Neuronal stem cell (in vitro differentiated cells): ENCODE measurements at regions not wholly inside any gene's neighbourhood (a gene's known extent, or its start where the extent isn't known, plus 50 kb on each side); places are given as distances from the start of the nearest gene placed in this dataset.

ENCODE experiments used
- DNase-seq: peaks from one replicate; pipeline ENCODE4 v3.0.0-alpha.2; 2013; ENCODE audit warnings: low spot score
- H2AFZ ChIP-seq: one replicate; pipeline ENCODE4 v1.6.1; 2013; ENCODE audit warnings: mild to moderate bottlenecking, low read length, inconsistent platforms
- H2AK5ac ChIP-seq: 2 replicates; pipeline ENCODE4 v1.6.1; 2013; ENCODE audit warnings: low read depth, mild to moderate bottlenecking, inconsistent platforms, low read length, moderate library complexity, mixed read lengths
- H2BK120ac ChIP-seq: 2 replicates; pipeline ENCODE4 v1.6.1; 2013; ENCODE audit warnings: low read depth, mild to moderate bottlenecking, inconsistent platforms, low read length, moderate library complexity, mixed read lengths
- H2BK12ac ChIP-seq: one replicate; pipeline ENCODE4 v1.6.1; 2013; ENCODE audit warnings: low read length, inconsistent platforms
- H2BK15ac ChIP-seq: 2 replicates; pipeline ENCODE4 v1.6.1; 2013; ENCODE audit warnings: mild to moderate bottlenecking, low read length, inconsistent platforms, mixed read lengths
- H2BK5ac ChIP-seq: one replicate; pipeline ENCODE4 v1.6.1; 2013; ENCODE audit warnings: inconsistent platforms, mild to moderate bottlenecking, low read length, moderate library complexity
- H3K14ac ChIP-seq: one replicate; pipeline ENCODE4 v1.6.1; 2013; ENCODE audit warnings: low read length, inconsistent platforms
- H3K18ac ChIP-seq: 2 replicates; pipeline ENCODE4 v1.6.1; 2013; ENCODE audit warnings: low read length, inconsistent platforms
- H3K23ac ChIP-seq: 2 replicates; pipeline ENCODE4 v1.6.1; 2013; ENCODE audit warnings: low read depth, mild to moderate bottlenecking, mixed read lengths, low read length, inconsistent platforms; ENCODE audit not compliant: poor library complexity
- H3K27ac ChIP-seq: replicated peaks from 3 replicates; pipeline ENCODE4 v1.5.1; 2013; ENCODE audit warnings: low read length, inconsistent platforms
- H3K27me3 ChIP-seq, 3 experiments: 2 replicates each; pipeline ENCODE4 v1.6.1; 2013; ENCODE audit warnings: low read length in 3 of 3, mild to moderate bottlenecking in 2 of 3, inconsistent platforms in 1 of 3, low read depth in 1 of 3, mixed read lengths in 1 of 3, moderate library complexity in 1 of 3; ENCODE audit not compliant: control insufficient read depth in 3 of 3, insufficient read depth in 3 of 3
- H3K36me3 ChIP-seq, 2 donors: replicated peaks in 1 of 2; 2 replicates each; pipeline ENCODE4 v1.6.1; 2013; ENCODE audit warnings: low read length in 2 of 2; ENCODE audit not compliant: control insufficient read depth in 2 of 2, insufficient read depth in 2 of 2
- H3K4ac ChIP-seq: 2 replicates; pipeline ENCODE4 v1.6.1; 2013; ENCODE audit warnings: inconsistent platforms, mild to moderate bottlenecking, low read length, moderate library complexity
- H3K4me1 ChIP-seq, 2 donors: 1 replicate in 1 of 2; 2 replicates in 1 of 2; pipeline ENCODE4 v1.6.1; 2013; ENCODE audit warnings: low read length in 2 of 2, low read depth in 1 of 2; ENCODE audit not compliant: control insufficient read depth in 2 of 2, insufficient read depth in 1 of 2
- H3K4me2 ChIP-seq: one replicate; pipeline ENCODE4 v1.6.1; 2013; ENCODE audit warnings: mild to moderate bottlenecking, low read length, inconsistent platforms; ENCODE audit not compliant: insufficient read depth, poor library complexity, severe bottlenecking
- H3K4me3 ChIP-seq, 2 donors: 2 replicates each; pipeline ENCODE4 v1.5.1; 2013; ENCODE audit warnings: low read length in 2 of 2, mild to moderate bottlenecking in 2 of 2, inconsistent platforms in 1 of 2, moderate library complexity in 1 of 2
- H3K79me1 ChIP-seq: one replicate; pipeline ENCODE4 v1.6.1; 2013; ENCODE audit warnings: low read depth, mild to moderate bottlenecking, inconsistent platforms, low read length, moderate library complexity
- H3K9ac ChIP-seq: one replicate; pipeline ENCODE4 v1.6.1; 2013; ENCODE audit warnings: mild to moderate bottlenecking, low read depth, low read length, inconsistent platforms; ENCODE audit not compliant: poor library complexity
- H3K9me3 ChIP-seq, 2 donors: replicated peaks in 1 of 2; 2 replicates each; pipeline versions ENCODE3 to v1.6.1; 2013; ENCODE audit warnings: low read length in 2 of 2, mild to moderate bottlenecking in 2 of 2, inconsistent platforms in 1 of 2, low read depth in 1 of 2, mixed read lengths in 1 of 2, moderate library complexity in 1 of 2; ENCODE audit not compliant: control insufficient read depth in 2 of 2, insufficient read depth in 1 of 2
- H4K8ac ChIP-seq: one replicate; pipeline ENCODE4 v1.6.1; 2013; ENCODE audit warnings: low read depth, mild to moderate bottlenecking, inconsistent platforms, low read length, moderate library complexity
- H4K91ac ChIP-seq: one replicate; pipeline ENCODE4 v1.6.1; 2013; ENCODE audit warnings: low read length, low read depth, mild to moderate bottlenecking, inconsistent platforms; ENCODE audit not compliant: poor library complexity
- WGBS, 2 donors: extraction: QIAGEN DNeasy Blood & Tissue Kit; methylation state at CpG; one replicate each; pipeline ENCODE4 v1.1.7; 2013; ENCODE audit warnings: missing lambda C conversion rate in 2 of 2, mixed read lengths in 1 of 2; ENCODE audit not compliant: insufficient read length in 2 of 2, insufficient replicate concordance in 1 of 2; ENCODE audit errors: extremely low coverage in 2 of 2; 5-methylcytosine and 5-hydroxymethylcytosine counted together

- no CpG with 5 or more reads among the region's 2 CpGs for WGBS, 2 donors
Observed at GRCh38 chr14:38432186-38432585, 176.3 kb upstream of the CLEC14A start.

DNA sequence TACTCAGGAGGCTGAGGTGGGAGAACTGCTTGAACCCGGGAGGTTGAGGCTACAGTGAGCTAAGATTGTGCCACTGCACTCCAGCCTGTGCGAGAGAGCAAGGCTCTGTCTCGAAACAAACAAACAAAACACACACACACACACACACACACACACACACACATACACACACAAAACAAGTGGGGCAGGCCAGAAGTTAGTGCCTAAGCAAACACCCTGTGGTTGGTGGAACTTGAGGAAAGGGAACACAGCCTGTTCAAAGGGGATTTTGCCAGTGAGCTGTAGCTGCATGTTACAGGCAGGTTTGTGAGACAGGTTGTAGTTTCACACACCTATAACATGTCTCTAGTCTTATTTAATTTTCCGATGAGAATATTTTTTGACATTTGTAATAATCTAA is 175.3 kb upstream of the CLEC14A start:
- no peaks in the 10 kb centered on the region for H3K4me1 ChIP-seq
- no peak overlapping the region for H3K14ac ChIP-seq
- no peak overlapping the region for H2AK5ac ChIP-seq
- no peak overlapping the region for H4K91ac ChIP-seq
- no peak overlapping the region for H3K23ac ChIP-seq
- no peak overlapping the region for H3K18ac ChIP-seq
- no peak overlapping the region for H3K4ac ChIP-seq
- H3K4me3 ChIP-seq: no peak overlapping the region
- no CpG with 5 or more reads among the region's 4 CpGs for WGBS, 2 donors
- H2AFZ ChIP-seq: no peak overlapping the region
- no peak overlapping the region for H2BK120ac ChIP-seq
- no peak overlapping the region for H3K27ac ChIP-seq
- H3K36me3 ChIP-seq: no peaks in the 10 kb centered on the region
- H3K9me3 ChIP-seq: no peaks in the 10 kb centered on the region
- no peak overlapping the region for H3K4me2 ChIP-seq
- H2BK5ac ChIP-seq: no peak overlapping the region
- H3K9ac ChIP-seq: no peak overlapping the region
- no peak overlapping the region for H2BK12ac ChIP-seq
- H3K27me3 ChIP-seq: no peaks in the 10 kb centered on the region
- no peaks in the 10 kb centered on the region for H3K79me1 ChIP-seq
- no peak for DNase-seq
- H2BK15ac ChIP-seq: no peak overlapping the region
- no peak overlapping the region for H4K8ac ChIP-seq

More at GRCh38 chr14:38432186-38432585, 176.3 kb upstream of the CLEC14A start:
- Histone ChIP-seq H2BK5ac (no peak overlapping the region), H3K4me1 (no peaks in the 10 kb centered on the region), H3K14ac (no peak overlapping the region), H3K27me3 (no peaks in the 10 kb centered on the region), H2BK120ac (no peak overlapping the region), H3K4me3 (no peak overlapping the region), H3K23ac (no peak overlapping the region), H3K79me1 (no peaks in the 10 kb centered on the region), H3K18ac (no peak overlapping the region), H3K9me3 (no peaks in the 10 kb centered on the region), H3K9ac (no peak overlapping the region), H3K4ac (no peak overlapping the region), H2BK15ac (no peak overlapping the region), H2BK12ac (no peak overlapping the region), H3K27ac (no peak overlapping the region), H2AFZ (no peak overlapping the region), H4K91ac (no peak overlapping the region), H4K8ac (no peak overlapping the region), H2AK5ac (no peak overlapping the region), H3K4me2 (no peak overlapping the region), H3K36me3 (no peaks in the 10 kb centered on the region)
- no peak for DNase-seq

DNA sequence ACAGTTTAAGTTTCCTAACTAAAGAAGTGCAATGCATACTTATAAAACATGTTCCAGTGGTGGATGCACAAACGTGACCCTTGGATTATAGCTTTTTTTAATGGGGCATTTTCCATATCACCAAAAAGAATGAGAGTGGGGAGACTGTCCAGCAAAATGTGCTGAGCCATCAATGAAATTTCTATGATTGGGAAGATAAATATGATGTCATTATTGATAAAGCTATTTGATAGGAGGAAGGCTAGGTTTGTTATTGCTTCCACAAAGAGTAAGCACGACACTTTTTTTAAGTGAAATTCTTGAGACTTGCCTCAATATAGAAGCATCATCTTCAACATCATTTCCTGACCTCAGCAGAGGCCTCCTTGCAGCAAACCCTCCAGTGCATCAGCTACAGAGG is 174.6 kb upstream of the CLEC14A start:
- Histone ChIP-seq H3K27ac (no peak overlapping the region), H3K4ac (no peak overlapping the region), H3K79me1 (no peaks in the 10 kb centered on the region), H2AK5ac (no peak overlapping the region), H3K4me3 (no peak overlapping the region), H3K23ac (no peak overlapping the region), H4K8ac (no peak overlapping the region), H2BK15ac (no peak overlapping the region), H3K4me1 (no peaks in the 10 kb centered on the region), H3K14ac (no peak overlapping the region), H3K27me3 (no peaks in the 10 kb centered on the region), H2BK5ac (no peak overlapping the region), H3K9ac (no peak overlapping the region), H3K4me2 (no peak overlapping the region), H3K18ac (no peak overlapping the region), H2BK120ac (no peak overlapping the region), H4K91ac (no peak overlapping the region), H3K36me3 (no peaks in the 10 kb centered on the region), H3K9me3 (no peaks in the 10 kb centered on the region), H2AFZ (no peak overlapping the region), H2BK12ac (no peak overlapping the region)
- no peak for DNase-seq
- WGBS, 2 donors: no CpG with 5 or more reads among the region's 2 CpGs

- Histone ChIP-seq H3K27ac (no peak overlapping the region), H2AFZ (no peak overlapping the region), H3K18ac (peak overlapping the region; percentile 83), H3K4me1 (peaks cover 0 to 1% of the 10 kb centered on the region in 2 donors), H3K14ac (no peak overlapping the region), H2BK15ac (peak overlapping the region; percentile 49), H2AK5ac (peak overlapping the region; percentile 37), H3K9ac (no peak overlapping the region), H3K36me3 (no peaks in the 10 kb centered on the region), H3K4me2 (no peak overlapping the region), H3K23ac (no peak overlapping the region), H3K4ac (no peak overlapping the region), H2BK120ac (peak overlapping the region; percentile 61), H4K91ac (no peak overlapping the region), H3K9me3 (no peaks in the 10 kb centered on the region), H4K8ac (peak overlapping the region; percentile 82), H3K27me3 (no peaks in the 10 kb centered on the region), H2BK12ac (no peak overlapping the region), H3K4me3 (no peak overlapping the region), H2BK5ac (no peak overlapping the region), H3K79me1 (no peaks in the 10 kb centered on the region)
- no CpG with 5 or more reads among the region's 5 CpGs for WGBS, 2 donors
- DNase-seq: no peak
Observed at GRCh38 chr14:38425324-38425976, 169.6 kb upstream of the CLEC14A start.
